HEK293 (cell line): ENCODE measurements at regions not wholly inside any gene's neighbourhood (a gene's known extent, or its start where the extent isn't known, plus 50 kb on each side); places are given as distances from the start of the nearest gene placed in this dataset.

Source experiments
- CTCF ChIA-PET: fragments of 350-600 bp; formaldehyde crosslinking; extraction: SDS; loops from one replicate; lab custom pipeline; 2021; ENCODE audit warnings: antibody characterized with exemption; lab: Yijun Ruan, JAX
- POLR2A ChIA-PET: fragments of 300-600 bp; formaldehyde crosslinking; extraction: SDS; loops from one replicate; lab custom pipeline; 2020; ENCODE audit warnings: antibody characterized with exemption, inconsistent platforms; lab: Yijun Ruan, JAX
- H3K27ac ChIP-seq: fragments of 200-500 bp; sonication (Bioruptor generic); 2 replicates; pipeline ENCODE4 v1.5.1; 2014; ENCODE audit warnings: low read depth, low read length, control low read depth, inconsistent platforms; ENCODE audit errors: extremely low read depth
- H3K36me3 ChIP-seq, 2 experiments: fragments of 200-500 bp in 1 of 2; sonication (Bioruptor generic) in 1 of 2; 1 replicate in 1 of 2; 2 replicates in 1 of 2; pipeline ENCODE4 v1.5.1; 2014 to 2017; ENCODE audit warnings: inconsistent platforms in 2 of 2, low read length in 2 of 2; ENCODE audit not compliant: control insufficient read depth in 2 of 2, insufficient read depth in 1 of 2
- H3K4me1 ChIP-seq: fragments of 200-500 bp; sonication (Bioruptor generic); 2 replicates; pipeline ENCODE4 v1.5.1; 2014; ENCODE audit warnings: mild to moderate bottlenecking, low read length, inconsistent platforms; ENCODE audit not compliant: control insufficient read depth, insufficient read depth
- H3K4me3 ChIP-seq: 2 replicates; pipeline ENCODE4 v1.5.1; 2011; ENCODE audit warnings: low read depth, mild to moderate bottlenecking, control low read depth, low read length, moderate library complexity
- H3K9me3 ChIP-seq: fragments of 200-500 bp; sonication (Bioruptor generic); 2 replicates; pipeline ENCODE4 v1.5.1; 2014; ENCODE audit warnings: low read depth, low read length, inconsistent platforms; ENCODE audit not compliant: control insufficient read depth, insufficient read depth
- EGR2 ChIP-seq: fragments of 450-650 bp; formaldehyde crosslinking; IDR thresholded peaks from 2 replicates; pipeline ENCODE4 v1.5.1; 2016; ENCODE audit warnings: low read depth, missing biosample characterization, missing genetic modification characterization
- OSR2 ChIP-seq: fragments of 450-650 bp; formaldehyde crosslinking; IDR thresholded peaks from 2 replicates; pipeline ENCODE4 v1.5.1; 2016; ENCODE audit warnings: missing biosample characterization, missing genetic modification characterization
- PRDM4 ChIP-seq: fragments of 450-650 bp; formaldehyde crosslinking; IDR thresholded peaks from 2 replicates; pipeline ENCODE4 v1.5.1; 2017; ENCODE audit warnings: missing biosample characterization, missing genetic modification characterization
- ZBTB1 ChIP-seq: fragments of 450-650 bp; formaldehyde crosslinking; IDR thresholded peaks from 2 replicates; pipeline ENCODE4 v1.5.1; 2016; ENCODE audit warnings: missing biosample characterization, missing genetic modification characterization
- ZBTB11 ChIP-seq: fragments of 450-650 bp; formaldehyde crosslinking; conservative IDR thresholded peaks from 2 replicates; pipeline ENCODE4 v1.5.1; 2016; ENCODE audit warnings: low read depth, missing biosample characterization, missing genetic modification characterization
- ZBTB26 ChIP-seq: fragments of 450-650 bp; formaldehyde crosslinking; optimal IDR thresholded peaks from 2 replicates; pipeline ENCODE3; 2016; ENCODE audit warnings: missing biosample characterization, mild to moderate bottlenecking, missing genetic modification characterization
- ZNF19 ChIP-seq: fragments of 450-650 bp; formaldehyde crosslinking; IDR thresholded peaks from 2 replicates; pipeline ENCODE4; 2016; ENCODE audit warnings: missing biosample characterization, missing genetic modification characterization, low read depth
- ZNF23 ChIP-seq: fragments of 450-650 bp; formaldehyde crosslinking; IDR thresholded peaks from 2 replicates; pipeline ENCODE4 v1.5.1; 2016; ENCODE audit warnings: missing biosample characterization, missing genetic modification characterization, borderline replicate concordance
- ZNF623 ChIP-seq: fragments of 450-650 bp; formaldehyde crosslinking; IDR thresholded peaks from 2 replicates; pipeline ENCODE4 v1.5.1; 2016; ENCODE audit warnings: missing biosample characterization, missing genetic modification characterization
- ZNF747 ChIP-seq: fragments of 450-650 bp; formaldehyde crosslinking; IDR thresholded peaks from 2 replicates; pipeline ENCODE4 v1.5.1; 2016; ENCODE audit warnings: missing biosample characterization, missing genetic modification characterization
- ZNF791 ChIP-seq: fragments of 450-650 bp; formaldehyde crosslinking; IDR thresholded peaks from 2 replicates; pipeline ENCODE4 v1.5.1; 2016; ENCODE audit warnings: missing biosample characterization, missing genetic modification characterization
- ZNF843 ChIP-seq: fragments of 450-650 bp; formaldehyde crosslinking; IDR thresholded peaks from 2 replicates; pipeline ENCODE4 v1.5.1; 2016; ENCODE audit warnings: missing biosample characterization, missing genetic modification characterization
- ZSCAN16 ChIP-seq: fragments of 450-650 bp; formaldehyde crosslinking; IDR thresholded peaks from 2 replicates; pipeline ENCODE4 v1.5.1; 2016; ENCODE audit warnings: missing biosample characterization, missing genetic modification characterization
- ZSCAN30 ChIP-seq: fragments of 450-650 bp; IDR thresholded peaks from 2 replicates; pipeline ENCODE4 v1.5.1; 2018; ENCODE audit warnings: missing biosample characterization, mild to moderate bottlenecking, missing genetic modification characterization, moderate library complexity
- TF ChIP-seq, protein P1 (sequence below): fragments of 450-650 bp; IDR thresholded peaks from 2 replicates; pipeline ENCODE4 v1.5.1; 2018; ENCODE audit warnings: missing biosample characterization, mild to moderate bottlenecking, missing genetic modification characterization

DNA sequence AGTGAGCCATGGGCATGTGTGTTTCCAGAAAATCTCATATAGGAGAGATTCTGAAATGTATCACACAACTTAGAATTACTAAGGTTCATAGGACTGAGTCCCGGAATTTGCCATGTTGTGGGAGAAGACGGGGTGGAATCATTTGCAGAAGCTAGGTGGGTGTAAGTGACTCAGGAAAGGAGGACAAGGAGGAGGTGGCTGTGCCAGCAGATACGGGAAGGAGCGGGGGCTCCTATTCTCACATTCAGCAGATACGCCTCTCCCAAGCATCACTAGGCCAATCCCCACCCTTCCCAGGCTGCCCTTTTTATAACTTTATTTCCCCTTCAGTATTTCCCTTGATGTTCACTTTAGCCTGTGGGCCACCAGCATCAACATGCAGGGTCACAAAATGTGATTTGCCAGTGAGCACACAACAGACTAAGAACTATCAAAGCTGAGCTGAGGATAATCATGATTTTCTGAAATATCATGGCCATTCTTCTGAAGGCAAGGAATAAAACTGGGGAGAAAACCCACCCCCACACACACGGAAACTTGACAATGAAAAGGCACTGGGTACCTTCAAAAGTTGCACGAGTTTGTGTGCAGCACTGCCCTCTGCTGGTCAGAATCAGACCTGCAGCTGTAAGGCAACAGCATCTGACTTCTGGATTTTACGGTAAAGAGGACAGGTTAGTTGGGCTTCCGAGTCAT is 133.2 kb downstream of the MTX3 start (continued):
- TF ChIP-seq, protein P1, sequence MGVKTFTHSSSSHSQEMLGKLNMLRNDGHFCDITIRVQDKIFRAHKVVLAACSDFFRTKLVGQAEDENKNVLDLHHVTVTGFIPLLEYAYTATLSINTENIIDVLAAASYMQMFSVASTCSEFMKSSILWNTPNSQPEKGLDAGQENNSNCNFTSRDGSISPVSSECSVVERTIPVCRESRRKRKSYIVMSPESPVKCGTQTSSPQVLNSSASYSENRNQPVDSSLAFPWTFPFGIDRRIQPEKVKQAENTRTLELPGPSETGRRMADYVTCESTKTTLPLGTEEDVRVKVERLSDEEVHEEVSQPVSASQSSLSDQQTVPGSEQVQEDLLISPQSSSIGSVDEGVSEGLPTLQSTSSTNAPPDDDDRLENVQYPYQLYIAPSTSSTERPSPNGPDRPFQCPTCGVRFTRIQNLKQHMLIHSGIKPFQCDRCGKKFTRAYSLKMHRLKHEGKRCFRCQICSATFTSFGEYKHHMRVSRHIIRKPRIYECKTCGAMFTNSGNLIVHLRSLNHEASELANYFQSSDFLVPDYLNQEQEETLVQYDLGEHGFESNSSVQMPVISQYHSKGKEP (tag by site-specific recombination), result no peak
- 0 out of 2 replicates have a peak, but pooled peaks have one; percentile 25 for TF ChIP-seq ZSCAN30

DNA sequence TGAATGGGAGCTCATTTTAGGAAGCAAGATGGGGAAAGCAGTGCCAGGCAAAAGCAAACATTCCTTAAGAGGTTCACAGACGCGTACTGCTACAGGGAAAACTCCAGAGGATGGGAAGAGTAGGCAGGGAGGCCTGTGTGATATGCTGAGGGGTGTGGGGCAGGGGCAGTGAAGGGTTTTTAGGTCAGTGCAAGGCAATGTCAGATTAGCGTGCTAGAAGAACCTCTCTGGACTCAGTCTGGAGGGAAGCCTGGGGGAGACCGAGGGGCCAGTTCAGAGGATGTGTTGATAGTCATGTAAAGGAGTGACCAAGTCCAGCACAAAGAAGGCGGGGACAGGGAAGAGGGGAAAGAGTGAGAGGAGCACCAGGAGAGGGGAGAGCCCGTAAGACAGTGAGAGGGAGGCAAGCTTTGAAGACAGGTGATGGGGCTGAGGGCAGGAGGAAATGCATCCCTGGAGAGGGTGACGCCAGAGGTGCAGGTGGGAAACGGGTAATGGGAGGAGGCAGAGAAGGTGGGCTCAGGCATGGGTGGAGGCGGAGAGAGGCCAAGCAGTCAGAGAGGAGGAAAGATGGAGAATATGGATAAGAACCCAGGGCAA is 134.5 kb downstream of the MTX3 start:
- POLR2A ChIA-PET, result no interaction called here
- H3K27ac ChIP-seq, result no peak overlapping the region
- no peaks in the 10 kb centered on the region for H3K4me1 ChIP-seq
- TF ChIP-seq ZNF23 (tag by site-specific recombination) (no peak), EGR2 (0 out of 2 replicates have a peak, but pooled peaks have one; percentile 19)
- no peaks in the 10 kb centered on the region for H3K36me3 ChIP-seq
- no peak overlapping the region for H3K4me3 ChIP-seq
- CTCF ChIA-PET, result interaction anchor here (0.5 to 1.9 kb wide), 7 partner anchors 8 to 227 kb away, joined by 3 to 7 read pairs (median 5); partner anchors contain the start of gene CMYA5
- no peaks in the 10 kb centered on the region for H3K9me3 ChIP-seq

DNA sequence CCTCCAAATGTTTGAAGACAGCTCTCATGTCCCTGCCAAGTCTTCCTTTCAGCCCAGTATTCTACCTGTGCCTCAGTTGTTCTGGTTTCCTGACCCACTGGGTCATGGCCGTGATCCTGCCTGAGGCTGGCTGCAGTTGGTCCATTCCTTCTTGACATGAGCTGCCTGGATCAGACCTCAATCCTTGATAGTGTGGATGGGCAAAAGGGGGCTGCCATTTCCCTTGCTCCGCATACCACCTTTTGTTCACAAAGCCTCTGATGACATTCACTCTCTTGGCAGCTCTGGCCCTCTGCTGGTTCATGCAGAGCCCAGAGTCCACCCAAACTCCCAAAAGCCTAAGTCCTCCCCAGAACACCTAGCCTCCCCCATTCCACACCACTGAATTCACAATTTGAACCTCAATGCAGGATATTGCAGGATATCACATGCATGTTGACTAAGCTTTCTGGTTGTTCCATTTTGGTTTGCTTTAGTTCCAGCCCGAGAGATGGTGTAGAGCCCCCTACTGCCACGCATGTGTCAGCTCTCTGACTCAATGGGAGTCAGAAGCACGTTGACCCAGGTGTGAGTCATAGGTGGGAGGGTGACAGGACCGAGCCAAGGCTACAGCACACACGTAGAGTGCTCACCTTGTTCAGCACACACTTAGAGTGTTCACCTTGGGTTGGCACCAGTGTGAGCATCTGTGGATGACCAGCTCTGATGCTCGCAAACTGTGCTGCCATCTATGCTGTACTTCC is 137.2 kb downstream of the MTX3 start:
- Histone ChIP-seq H3K9me3 (no peaks in the 10 kb centered on the region), H3K4me1 (no peaks in the 10 kb centered on the region), H3K36me3 (no peaks in the 10 kb centered on the region), H3K4me3 (no peak overlapping the region), H3K27ac (no peak overlapping the region)
- CTCF ChIA-PET, result interaction anchor here (0.7 to 2.0 kb wide), 7 partner anchors 20 to 296 kb away, joined by 3 to 10 read pairs (median 4); no protein-coding TSS in a partner anchor
- TF ChIP-seq ZBTB26 (tag by site-specific recombination), result no peak
- 0 out of 2 replicates have a peak, but pooled peaks have one; percentile 31 for TF ChIP-seq ZSCAN16
- TF ChIP-seq ZNF747 (tag by site-specific recombination), result no peak
- TF ChIP-seq ZNF791 (tag by site-specific recombination), result no peak
- TF ChIP-seq, all 188 proteins: peak for 1
- POLR2A ChIA-PET, result no interaction called here

DNA sequence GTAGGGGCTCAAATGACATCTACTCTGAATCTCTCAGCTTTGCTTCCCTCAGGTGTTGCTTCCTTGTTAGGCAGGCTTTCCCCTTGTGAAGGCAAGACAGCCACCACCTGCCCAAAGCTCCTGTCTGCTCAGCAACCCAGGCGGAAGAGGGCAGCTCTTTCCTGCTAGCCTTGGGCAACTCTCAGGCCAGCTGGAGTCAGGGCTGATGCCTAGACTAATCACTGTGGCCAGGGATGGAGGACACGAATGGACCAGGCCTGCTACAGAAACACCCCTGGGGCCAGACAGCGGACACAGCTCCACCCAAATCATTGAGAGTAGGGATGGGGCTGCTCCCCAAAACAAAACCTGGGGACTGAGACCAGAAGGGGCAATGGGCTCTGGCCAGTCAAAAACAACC is 138.0 kb downstream of the MTX3 start:
- no peaks in the 10 kb centered on the region for H3K36me3 ChIP-seq
- ChIA-PET CTCF (interaction anchor here (0.5 to 2.0 kb wide), 7 partner anchors 22 to 422 kb away, joined by 3 to 10 read pairs (median 5); no protein-coding TSS in a partner anchor), POLR2A (no interaction called here)
- H3K27ac ChIP-seq, result no peak overlapping the region
- H3K9me3 ChIP-seq, result no peaks in the 10 kb centered on the region
- H3K4me3 ChIP-seq, result no peak overlapping the region
- no peaks in the 10 kb centered on the region for H3K4me1 ChIP-seq
- TF ChIP-seq ZBTB11 (no peak), ZNF843 (tag by site-specific recombination) (no peak), ZNF623 (tag by site-specific recombination) (no peak), ZNF19 (no peak), OSR2 (no peak), PRDM4 (tag by site-specific recombination) (no peak), ZSCAN30 (no peak), ZBTB1 (no peak)
- TF ChIP-seq, protein P1 (tag by site-specific recombination), result no peak
